GM19043 (cell line): ENCODE measurements at regions not wholly inside any gene's neighbourhood (a gene's known extent, or its start where the extent isn't known, plus 50 kb on each side); places are given as distances from the start of the nearest gene placed in this dataset.
"Not testable (repeated sequence)": the region's sequence is repeated elsewhere in the genome, so short reads cannot be mapped to it uniquely, and the experiment has no call there.

Experiments
- ATAC-seq: cut with Tn5 transposase; IDR thresholded peaks from one replicate; pipeline ENCODE4 v1.9.1; 2021; ENCODE audit warnings: low read depth; ENCODE audit not compliant: unreplicated experiment

DNA sequence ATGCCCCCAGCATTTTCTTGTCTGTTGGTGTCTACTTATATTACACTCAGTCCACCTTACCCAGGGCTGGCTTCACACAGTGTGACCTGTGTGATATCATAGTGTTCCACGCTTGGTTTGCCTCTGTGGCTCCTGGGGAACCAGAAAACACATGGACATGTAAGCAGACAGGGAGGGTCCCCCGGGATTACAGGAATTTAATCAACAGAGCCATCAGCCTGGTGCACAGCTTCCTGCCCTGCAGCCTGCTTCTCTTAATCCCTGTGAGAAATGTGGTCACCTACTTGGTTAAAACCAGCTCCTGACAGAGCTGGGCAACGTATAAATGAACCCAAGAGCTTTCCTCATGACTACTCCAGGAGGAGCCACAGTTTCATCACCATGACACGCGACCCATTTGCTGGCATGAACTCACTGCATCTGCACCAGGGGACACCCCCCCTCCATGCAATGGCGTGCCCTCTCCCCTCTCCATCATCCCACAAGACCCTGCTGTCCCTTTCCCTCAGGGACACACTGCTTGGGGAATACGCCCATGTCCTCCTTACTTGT, 152.1 kb downstream of the UQCRFS1 start:
- no peak for ATAC-seq

DNA sequence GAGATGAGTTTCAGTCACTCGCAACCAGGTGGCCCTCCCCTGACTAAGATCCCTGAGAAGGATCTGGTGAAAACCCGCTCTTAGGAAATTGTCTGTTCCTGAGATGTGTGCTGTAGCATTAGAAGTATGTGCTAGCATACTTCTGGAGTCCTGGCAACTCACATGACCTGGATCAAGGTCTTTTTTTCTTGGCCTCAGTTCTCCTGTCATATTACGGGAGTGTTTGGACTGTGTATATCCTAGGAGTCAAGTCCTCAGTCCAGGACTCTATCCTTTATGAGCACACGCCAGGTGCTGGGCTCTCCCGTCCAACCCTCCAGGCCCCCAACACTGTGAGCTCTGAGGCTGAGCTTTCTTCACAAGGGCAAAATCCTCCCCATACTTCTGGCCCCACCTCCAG, 156.4 kb downstream of the UQCRFS1 start:
- ATAC-seq = no peak

DNA sequence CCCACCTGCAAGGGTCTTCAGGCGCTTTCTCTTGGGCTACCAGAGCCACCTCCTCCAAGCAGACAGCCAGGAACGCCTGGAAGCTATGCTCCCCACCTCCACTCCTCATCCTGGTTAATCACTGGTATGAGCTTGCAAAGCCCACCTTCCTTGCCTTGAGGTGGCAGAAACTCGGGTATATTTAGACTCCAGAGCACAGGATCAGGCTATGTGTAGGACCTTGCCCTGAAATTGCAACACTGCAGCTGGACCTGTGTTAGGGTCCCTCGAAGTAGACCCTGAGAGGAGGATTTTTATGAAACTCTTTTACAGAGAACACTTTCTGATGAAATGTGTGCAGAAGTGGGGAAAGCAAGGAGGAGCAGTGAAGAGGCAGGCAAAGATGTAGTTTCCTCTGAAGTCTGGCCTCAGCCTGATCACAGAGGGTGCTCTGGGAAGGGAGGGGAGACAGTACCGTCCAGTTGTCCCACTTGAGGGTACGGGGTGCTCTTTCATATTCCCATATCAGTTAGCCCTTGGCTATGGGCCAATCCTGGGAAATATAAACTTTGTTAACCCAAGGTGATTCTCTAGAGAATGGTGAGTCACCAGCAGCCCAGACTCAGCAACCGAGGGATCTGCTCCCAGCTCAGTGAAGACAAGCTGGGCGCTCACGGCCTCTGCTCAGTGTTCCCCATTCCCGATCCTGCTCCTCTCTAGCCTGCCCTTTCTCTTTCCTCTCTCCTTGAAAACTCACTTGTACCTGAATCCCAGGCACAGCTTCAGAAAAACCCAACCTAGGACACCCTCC, 157.9 kb downstream of the UQCRFS1 start:
- no peak for ATAC-seq

DNA sequence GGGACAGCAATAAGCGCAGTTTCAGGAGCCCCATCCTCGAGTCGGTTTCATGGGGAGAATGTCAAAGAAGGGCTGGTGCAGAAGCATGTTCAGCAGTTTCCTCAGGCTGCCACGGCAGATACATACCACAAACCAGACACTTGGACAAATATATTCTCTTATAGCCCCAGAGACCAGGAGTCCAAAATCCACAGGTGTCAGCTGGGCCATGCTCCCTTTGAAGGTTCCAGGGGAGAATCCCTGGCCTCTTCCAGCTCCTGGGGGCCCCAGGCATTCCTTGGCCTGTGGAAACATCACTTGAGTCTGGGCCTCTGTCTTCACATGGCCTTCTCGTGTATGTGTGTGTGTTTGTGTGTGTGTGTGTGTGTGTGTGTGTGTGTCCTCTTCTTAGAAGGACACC, 164.1 kb downstream of the UQCRFS1 start:
- ATAC-seq = no peak

DNA sequence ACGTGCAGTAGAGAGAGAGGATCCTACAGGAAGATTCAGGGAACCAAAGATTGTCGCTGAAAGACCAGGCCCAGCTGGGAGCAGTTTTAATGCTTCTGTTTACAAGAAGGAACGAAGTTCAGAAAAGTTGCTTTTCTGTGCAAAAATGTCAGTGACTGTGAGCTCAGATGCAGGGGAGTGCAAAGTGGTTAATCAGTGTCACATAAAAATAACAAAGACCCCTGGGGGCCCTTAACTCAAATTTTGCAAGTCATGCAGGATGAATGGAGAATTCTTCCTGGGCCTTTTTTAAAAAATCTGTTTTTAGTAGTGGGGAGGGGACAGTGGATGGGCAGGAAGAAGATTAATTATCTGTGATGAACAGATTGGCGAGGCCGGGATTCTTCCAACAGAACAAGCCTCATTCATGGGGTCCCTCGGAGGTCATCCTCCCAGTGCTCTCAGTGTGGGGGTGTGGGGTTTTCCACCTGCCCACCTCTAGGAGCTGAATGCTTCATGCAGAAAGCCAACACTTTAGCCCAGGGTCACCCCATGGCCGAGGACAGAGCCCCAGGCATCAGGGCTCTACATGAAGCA, 167.2 kb downstream of the UQCRFS1 start:
- ATAC-seq = no peak

DNA sequence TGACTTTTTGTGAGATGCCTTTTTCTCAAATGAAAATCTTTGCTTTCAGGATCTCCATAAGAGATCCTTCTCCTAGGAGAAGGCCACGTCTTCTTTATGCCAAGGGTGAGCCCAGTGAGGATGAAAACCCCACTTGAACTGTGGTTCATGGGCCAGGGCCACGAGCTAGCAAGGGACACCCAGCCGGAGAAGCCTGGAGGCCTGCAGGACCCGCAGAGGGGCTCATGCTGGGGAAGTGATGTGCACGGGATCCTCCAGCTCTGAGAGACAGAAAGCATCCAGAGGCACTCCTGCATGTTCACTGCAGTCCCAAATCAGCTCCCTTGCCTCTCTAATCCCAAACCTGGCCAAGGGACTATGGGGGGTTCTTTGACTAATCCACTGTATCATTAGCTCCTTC, 168.9 kb downstream of the UQCRFS1 start:
- ATAC-seq = no peak

DNA sequence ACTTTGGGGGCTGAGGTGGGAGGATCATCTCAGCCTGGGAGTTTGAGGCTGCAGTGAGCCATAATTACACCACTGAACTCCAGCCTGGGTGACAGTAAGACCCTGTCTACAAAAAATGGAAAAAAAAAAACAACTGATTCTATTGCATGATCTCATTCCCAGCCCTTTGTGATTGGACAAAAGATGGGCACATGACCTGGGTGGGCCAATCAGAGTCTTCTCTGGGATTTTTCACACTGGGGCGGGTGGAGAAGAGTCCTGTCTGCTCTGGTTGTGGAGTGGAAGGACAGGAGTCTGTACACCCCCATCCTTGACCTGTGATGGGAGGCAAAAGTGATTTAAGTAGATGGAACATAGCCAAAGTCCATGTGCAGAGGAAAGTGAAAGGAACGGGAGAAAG, 170.5 kb downstream of the UQCRFS1 start:
- ATAC-seq = no peak

DNA sequence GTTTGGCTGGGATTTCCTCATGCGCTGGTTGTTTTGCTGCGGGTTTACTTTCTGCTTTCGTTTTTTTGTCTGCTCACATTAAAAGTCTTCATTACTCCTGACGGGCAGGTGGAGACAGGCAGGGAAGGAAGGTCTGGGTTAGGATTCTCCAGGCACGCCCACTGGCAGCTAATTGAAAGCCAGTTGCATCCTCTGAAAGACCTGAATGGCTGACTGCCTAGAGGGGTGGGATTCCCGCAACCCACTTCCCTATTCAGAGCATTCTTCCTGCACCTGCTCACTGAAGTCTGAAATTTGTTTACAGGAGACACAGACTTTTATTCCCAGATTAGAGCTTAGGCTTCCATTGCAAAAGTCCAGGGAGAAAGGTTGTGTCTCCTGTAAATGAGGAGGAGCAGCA, 172.0 kb downstream of the UQCRFS1 start:
- ATAC-seq = no peak

DNA sequence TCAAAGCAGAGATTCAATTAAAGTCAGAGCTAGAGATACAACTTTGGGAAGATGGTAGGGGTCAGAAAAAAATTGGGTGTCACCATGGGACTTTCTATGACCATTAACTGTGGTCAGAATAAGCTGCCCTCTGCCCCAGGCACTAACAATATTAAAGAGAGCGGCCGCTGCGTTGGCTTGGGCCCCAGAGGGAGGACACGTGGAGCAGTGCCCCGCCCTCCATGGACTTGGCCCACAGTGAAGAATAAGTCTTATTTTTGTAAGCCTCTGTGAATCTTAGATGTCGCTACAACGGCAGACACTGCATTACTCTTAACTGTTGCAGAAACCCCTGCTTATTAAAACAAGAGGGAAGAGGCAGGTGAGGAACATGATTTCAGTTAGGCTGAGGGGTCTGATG, 172.7 kb downstream of the UQCRFS1 start:
- ATAC-seq = no peak

DNA sequence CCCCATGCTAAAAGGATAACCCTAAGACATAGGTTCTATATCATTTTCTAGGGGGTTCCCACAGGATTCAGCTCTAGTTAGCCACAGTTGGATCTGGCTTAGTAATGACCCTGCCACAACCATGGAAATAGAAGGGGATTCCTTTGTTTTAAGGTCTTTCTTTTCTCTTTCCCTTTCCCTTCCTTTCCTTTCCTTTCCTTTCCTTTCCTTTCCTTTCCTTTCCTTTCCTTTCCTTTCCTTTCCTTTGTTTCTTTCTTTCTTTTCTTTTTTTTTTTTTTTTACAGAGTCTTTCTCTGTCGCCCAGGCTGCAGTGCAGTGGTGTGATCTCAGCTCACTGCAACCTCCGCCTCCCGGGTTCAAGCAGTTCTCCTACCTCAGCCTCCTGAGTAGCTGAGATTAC, 173.9 kb downstream of the UQCRFS1 start:
- not testable (repeated sequence) for ATAC-seq

DNA sequence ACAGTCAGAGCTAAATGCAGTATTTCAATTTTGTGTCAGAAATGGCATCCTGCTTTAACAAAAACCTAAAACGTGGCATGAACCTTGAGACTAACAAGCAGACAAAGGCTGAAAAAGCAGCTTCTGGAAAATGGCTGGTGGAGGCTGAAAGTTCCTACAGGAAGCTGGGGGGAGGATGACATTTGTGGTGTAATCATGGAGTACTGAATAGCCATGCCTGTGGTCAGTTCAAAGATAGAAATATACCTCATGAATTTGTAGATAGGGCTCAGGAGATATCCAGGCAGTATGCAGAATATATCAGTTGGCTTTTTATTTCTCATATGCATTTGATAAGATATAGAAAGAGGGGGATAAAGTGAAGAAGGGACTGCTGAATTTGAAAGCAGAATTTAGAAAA, 181.7 kb downstream of the UQCRFS1 start:
- no peak for ATAC-seq

DNA sequence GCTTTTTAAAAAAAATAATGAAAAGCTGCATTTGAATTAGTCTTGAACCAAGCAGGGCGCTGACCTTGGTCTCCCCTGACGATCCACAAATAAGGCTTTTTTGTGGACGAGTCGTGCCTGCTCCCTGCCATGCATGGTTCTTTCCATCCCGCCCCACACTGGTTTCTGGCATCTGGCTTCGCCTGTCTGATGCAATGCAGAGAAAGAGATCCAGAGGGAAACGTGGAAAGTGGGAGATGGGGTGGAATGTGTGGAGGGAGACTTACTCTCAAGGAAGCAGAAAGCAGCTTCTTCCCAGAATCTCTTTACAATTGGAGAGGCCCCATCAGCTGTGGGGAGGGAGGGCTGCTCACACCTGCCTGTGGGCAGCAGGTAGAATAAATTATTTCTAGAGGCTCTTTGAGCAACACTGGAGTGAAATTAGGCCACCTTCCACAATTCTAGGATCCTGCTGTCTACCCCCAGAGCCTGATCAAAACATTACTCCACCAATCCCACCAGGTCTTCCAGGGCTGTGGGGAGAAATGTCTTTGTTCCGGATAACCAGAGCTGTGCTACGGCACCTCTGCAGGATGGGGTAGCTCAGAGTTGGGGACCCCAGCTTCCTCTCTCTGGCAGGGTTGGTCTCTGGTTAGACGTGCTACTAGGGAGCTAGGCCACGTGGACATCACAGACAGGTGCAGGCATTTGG, 183.5 kb downstream of the UQCRFS1 start:
- ATAC-seq = no peak

DNA sequence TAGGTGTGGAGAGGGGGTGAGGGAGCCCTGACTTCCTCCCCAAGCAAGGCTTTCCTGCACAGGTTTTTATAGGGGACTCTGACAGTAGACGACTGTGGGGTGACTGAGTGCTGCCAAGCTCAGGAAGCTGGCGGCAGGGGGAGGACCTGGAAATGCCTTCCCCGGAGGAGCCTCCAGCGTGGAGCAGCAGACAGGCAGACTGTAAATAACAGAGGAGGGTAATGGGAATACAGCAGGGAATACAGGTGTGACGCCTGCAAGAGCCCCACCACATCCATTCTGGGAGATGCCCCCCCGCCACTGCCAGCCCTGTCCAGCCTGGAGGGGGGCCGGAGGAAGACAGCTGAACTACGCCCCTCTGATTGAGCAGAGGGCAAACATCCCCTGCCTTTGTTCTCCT, 190.4 kb downstream of the UQCRFS1 start:
- no peak for ATAC-seq

DNA sequence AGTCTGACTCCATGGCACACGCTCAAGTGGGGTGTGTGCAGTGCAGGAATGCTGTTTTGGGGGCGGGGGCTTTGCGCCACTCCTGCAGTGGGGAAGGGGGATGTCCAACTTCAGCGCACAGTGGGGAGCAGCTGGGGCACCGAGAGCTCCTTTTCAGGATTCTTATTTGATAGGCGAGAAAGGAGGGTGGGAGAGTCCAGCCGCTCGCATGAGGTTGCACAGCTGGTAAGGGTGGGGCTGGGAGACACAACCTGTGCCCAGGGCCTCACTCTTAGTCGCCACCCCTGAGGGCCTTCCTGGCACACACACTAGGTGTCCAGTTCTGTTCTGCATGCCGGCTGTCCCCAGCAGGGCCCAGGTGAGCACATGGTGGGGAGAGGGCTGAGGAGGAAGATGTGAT, 190.8 kb downstream of the UQCRFS1 start:
- ATAC-seq = no peak

DNA sequence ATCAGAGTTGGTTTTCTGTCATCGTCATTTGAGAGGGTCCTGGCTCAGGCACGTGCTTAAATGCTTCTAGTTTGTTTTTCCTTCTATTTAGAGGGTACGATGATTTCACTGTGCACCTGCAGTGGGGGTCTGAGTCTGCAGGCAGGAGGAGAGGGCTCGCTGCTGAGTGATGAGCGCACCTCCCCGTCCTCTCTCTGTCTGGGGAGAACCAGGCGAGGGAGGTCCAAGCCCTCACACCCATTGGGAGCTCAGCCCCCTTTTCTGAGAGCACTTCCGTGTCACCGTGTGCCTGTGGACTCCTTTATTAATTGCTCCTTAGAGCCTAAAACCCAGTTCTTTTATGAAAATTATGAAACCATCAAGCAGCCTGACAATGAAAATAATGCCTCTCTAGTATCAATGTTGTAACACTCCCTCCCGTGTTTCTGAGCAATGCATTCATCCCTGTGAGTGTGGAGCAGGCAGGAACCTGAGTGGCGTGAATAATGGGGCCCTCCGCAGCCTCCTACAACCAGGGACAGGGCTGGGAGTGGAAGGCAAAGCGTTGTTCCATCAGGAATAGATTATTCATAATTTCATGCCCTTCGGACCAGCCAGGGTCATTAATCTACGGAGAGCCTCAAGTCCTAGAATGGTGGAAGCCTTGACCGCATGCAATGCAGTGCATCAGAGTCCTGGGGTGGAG, 191.6 kb downstream of the UQCRFS1 start:
- ATAC-seq = no peak

DNA sequence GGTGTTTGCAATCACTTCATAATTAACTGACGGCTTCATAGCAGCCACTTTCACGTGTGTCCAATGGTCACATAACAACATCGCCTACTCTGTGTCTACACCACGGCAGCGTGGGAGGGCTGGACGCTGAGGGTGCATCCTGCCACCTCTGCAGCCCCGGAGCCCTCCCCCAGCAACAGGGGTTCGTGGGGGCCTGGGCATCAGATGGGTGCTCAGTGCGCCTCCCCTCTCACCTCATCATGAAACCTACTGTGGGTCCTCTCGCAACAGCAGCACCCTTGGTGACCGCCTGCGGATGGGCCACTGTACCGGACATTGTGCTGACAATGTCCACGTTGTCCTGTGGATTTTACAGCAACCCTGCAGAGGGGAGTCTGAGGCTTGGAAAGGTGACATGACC, 193.5 kb downstream of the UQCRFS1 start:
- ATAC-seq = no peak

DNA sequence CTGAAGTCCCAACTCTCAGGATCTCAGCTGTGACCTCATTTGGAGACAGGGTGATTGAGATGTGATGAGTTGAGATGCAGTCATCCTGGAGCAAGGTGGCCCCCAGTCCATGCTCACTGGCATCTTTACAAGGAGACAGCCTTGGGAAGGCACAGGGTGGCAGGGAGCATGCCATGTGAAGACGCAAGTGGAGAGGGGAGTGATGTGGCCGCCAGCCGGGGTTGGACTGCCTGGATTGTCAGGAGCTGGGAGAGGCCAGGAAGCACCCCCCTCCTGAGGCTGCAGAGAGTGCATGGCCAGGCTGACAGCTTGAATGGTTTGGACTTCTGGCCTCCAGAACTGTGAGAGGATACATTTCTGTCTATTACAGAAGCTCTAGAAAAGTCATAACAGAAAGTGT, 194.4 kb downstream of the UQCRFS1 start:
- no peak for ATAC-seq

DNA sequence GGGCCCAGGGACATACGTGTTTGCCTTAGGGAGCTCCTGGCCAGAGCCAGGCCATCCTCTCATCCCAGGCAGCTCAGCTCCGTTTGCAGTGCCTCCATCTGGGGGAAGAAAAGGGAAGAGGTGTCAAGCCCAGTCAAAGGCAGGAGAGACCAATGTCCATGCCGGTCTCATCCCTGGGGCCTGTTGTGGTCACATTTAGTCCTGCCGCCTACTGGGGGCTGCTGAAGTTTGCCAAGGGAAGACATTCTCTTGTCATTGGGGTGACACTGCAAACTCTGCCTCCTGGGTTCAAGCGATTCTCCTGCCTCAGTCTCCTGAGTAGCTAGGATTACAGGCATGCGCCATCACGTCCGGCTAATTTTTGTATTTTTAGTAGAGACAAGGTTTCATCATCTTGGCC, 195.2 kb downstream of the UQCRFS1 start:
- ATAC-seq = no peak

DNA sequence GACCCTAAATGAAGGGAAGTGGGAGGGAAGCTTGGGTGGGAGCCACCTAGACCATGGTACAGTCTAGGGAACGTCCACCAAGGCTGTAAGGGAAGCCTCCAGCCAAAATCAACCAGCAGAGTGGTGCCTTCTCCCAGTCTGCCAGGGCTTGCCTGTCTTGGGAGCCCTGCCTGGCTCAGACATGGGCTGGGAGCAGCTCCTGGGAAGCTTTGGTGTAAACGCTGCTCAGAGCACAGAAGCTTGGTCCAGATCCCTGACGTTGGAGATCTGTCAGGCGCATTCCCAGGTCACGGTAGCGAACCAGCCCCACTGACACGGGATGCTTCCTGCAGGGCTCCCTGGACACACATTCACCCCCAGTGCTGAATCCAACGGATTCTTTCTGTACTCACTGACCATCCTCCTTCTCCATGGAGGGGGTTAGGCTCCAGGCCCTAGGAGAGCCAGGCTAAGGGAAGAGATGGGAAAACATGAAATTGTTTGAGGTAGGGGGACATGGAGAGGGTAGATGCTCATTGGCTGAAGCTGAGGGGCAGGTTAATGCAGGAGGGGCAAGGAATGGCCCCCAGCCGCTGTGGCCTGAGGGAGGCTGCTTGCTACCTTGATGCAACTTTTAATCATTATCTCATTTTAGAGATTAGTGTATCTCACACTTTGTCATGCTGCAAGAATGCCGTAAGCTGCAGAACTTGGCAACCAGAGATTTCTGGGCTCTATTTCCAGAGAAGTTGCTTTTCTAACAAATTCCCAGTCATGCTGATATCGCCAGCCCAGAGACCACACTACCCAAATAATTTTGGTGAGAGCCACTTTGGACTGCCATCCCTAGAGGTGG, 195.8 kb downstream of the UQCRFS1 start:
- ATAC-seq = no peak

DNA sequence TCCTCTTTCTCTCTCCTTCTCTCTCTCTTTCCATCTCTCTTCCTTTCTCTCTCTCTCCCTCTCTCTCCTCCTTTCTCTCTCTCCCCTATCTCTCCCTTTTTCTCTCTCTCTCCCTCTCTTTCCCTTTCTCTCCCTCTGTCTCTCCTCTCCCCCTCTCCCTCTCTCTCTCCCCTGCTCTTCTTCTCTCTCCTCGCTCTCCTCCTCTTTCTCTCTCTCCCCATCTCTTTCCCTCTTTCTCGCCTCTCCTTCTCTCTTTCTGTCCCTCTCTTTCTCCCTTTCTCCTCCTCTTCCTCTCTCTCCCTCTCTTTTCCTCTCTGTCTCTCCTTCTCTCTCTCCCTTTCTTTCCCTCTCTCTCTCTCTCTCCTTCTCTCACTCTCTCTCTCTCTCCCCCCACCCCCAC, 196.6 kb downstream of the UQCRFS1 start:
- no peak for ATAC-seq
